GM08714 (cell line): ENCODE measurements at regions not wholly inside any gene's neighbourhood (a gene's known extent, or its start where the extent isn't known, plus 50 kb on each side); places are given as distances from the start of the nearest gene placed in this dataset.
"Not testable (repeated sequence)": the region's sequence is repeated elsewhere in the genome, so short reads cannot be mapped to it uniquely, and the experiment has no call there.

Source experiments
- H3K4me3 ChIP-seq: fragments of 200-500 bp; sonication (Bioruptor generic); 2 replicates; pipeline ENCODE4 v1.5.1; 2014; ENCODE audit warnings: mild to moderate bottlenecking, low read length, inconsistent platforms
- ZNF274 ChIP-seq: IDR thresholded peaks from 2 replicates; pipeline ENCODE4 v1.6.1; 2012; ENCODE audit warnings: mild to moderate bottlenecking, low read depth, low read length

- no peak for TF ChIP-seq ZNF274
- no peak overlapping the region for H3K4me3 ChIP-seq
Observed at GRCh38 chr4:72911316-72911715, 158.2 kb downstream of the COX18 start.

DNA sequence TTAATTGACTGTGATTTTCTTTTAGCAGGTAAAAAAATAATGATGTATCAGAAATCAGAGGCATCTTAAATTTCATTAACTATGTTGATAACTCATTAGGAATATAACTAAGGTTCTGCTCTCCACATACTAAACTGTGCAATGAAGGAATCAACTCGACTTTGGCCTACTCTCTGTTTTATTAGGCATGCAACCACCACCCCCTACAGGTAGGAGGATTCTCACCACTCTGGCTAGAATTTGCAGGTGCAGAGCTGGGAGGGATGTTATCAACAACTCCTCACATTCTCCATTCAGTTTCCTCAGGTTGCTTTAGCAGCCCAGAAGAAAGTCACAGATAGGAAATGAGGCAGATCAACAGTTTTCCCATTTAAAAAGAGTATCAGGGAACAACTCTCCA lies 160.1 kb downstream of the COX18 start:
- TF ChIP-seq ZNF274 = no peak
- no peak overlapping the region for H3K4me3 ChIP-seq

DNA sequence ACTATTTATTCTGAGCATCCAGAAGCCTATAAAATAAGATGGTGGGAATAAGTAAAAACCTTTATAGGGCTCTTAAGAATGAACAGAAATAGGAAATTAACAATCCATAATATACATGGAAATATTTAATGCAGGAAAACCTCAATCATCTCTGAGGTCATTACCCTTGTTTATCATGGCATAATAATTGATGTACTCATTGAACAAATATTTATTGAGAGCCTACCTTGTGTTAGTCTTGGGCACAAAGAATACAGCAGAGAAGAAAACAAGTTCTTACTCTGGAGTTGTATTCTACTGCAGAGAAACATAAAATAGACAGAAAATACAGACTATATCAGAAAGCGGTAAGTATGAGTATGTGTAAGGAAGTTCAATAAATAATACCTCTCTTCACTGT lies 167.2 kb downstream of the COX18 start:
- no peak for TF ChIP-seq ZNF274

GRCh38 chr4:72901553-72901952 lies 168.0 kb downstream of the COX18 start:
- TF ChIP-seq ZNF274 = no peak
- H3K4me3 ChIP-seq = no peak overlapping the region

More for the DNA sequence above, 167.2 kb downstream of the COX18 start:
- H3K4me3 ChIP-seq = no peak overlapping the region

GRCh38 chr4:72900952-72901351 lies 168.6 kb downstream of the COX18 start:
- no peak for TF ChIP-seq ZNF274
- H3K4me3 ChIP-seq = no peak overlapping the region

DNA sequence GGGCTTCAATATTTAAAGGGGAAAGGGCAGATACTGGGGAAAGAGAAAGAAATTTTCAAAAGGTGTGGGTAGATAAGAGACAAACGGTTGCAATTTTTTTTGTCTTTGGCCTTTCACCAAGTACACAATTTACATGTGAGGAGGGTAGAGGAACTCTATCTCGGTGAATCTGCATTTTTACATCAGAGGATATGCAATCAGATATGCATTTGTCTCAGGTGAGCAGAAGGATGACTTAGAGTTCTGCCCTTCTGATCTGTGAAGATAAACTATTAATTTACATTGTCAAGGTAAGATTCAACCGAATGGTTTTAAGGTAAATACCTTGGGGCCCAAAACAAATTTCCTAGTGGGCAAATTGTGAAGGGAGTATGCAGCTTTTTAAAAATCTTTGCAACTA lies 169.9 kb downstream of the COX18 start:
- no peak for TF ChIP-seq ZNF274
- H3K4me3 ChIP-seq = no peak overlapping the region

GRCh38 chr4:72899214-72899613 lies 170.3 kb downstream of the COX18 start:
- no peak overlapping the region for H3K4me3 ChIP-seq
- TF ChIP-seq ZNF274 = no peak

- H3K4me3 ChIP-seq = no peak overlapping the region
- no peak for TF ChIP-seq ZNF274
Observed at GRCh38 chr4:72896515-72896914, 173.0 kb downstream of the COX18 start.

- no peak overlapping the region for H3K4me3 ChIP-seq
- TF ChIP-seq ZNF274 = no peak
Observed at GRCh38 chr4:72895408-72895807, 174.1 kb downstream of the COX18 start.

GRCh38 chr4:72893354-72894066 lies 176.0 kb downstream of the COX18 start:
- no peak overlapping the region for H3K4me3 ChIP-seq
- no peak for TF ChIP-seq ZNF274

GRCh38 chr4:72888331-72888730 lies 181.2 kb downstream of the COX18 start:
- no peak for TF ChIP-seq ZNF274
- H3K4me3 ChIP-seq = no peak overlapping the region

DNA sequence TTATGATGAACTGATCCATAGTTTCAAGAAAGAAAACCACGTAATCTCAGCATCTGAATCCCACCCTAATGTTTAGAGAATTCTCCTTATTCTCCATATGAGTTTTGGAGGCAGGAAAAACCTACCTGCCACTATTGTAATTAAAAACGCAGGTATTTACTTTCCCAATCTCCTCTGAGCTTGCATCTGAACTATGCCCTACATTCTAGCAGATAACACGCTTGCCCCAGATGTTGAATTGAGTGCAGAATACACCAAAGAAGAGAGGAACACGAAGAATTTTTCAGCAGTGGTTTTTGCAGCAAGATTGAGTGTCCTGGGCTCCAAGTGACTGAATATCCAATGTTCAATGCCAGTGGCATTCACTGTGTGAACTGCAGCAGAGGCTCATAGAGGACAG lies 182.4 kb downstream of the COX18 start:
- H3K4me3 ChIP-seq = no peak overlapping the region
- TF ChIP-seq ZNF274 = no peak

GRCh38 chr4:72886602-72887001 lies 182.9 kb downstream of the COX18 start:
- no peak for TF ChIP-seq ZNF274
- H3K4me3 ChIP-seq = no peak overlapping the region

GRCh38 chr4:72884225-72884624 lies 185.3 kb downstream of the COX18 start:
- H3K4me3 ChIP-seq = not testable (repeated sequence)

DNA sequence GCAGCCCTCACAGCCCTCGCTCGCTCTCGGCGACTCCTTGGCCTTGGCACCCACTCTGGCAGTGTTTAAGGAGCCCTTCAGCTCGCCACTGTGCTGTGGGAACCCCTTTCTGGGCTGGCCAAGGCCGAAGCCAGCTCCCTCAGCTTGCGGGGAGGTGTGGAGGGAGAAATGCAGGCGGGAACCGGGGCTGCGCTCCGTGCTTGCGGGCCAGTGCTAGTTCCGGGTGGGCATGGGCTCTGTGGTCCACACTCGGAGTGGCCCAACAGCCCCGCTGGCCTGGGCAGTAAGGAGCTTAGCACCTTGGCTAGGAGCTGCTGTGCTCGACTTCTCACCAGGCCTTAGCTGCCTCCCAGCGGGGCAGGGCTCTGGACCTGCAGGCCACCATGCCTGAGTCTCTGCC lies 192.6 kb downstream of the COX18 start:
- TF ChIP-seq ZNF274 = no peak

DNA sequence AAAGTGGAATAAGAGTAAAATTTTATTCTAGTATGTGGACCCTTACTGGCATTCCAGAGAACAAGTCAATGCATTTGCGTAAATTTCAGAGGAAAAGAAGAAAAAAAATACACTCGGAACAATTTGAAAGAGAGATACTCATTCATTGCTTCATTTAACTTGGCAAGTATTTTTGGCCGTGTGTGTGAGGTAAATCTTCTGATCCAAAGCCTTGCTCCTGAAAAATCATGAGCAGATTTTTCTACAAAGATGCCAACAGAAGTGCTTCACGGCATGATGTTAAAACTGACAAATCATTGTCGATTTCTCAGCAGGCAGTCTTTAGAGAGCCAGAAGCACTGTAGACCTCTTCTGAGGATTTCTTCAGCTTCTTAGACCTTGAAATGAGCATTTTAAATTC lies 194.0 kb downstream of the COX18 start:
- TF ChIP-seq ZNF274 = no peak
- H3K4me3 ChIP-seq = no peak overlapping the region

More for the DNA sequence above, 192.6 kb downstream of the COX18 start:
- no peak overlapping the region for H3K4me3 ChIP-seq
